Liver (tissue), 3 donors: ENCODE measurements at regions not wholly inside any gene's neighbourhood (a gene's known extent, or its start where the extent isn't known, plus 50 kb on each side); places are given as distances from the start of the nearest gene placed in this dataset.

Experiments
- JUND ChIP-seq, 2 donors: IDR thresholded peaks; 2 replicates each; pipeline ENCODE4 v1.6.1; 2016; ENCODE audit warnings: antibody characterized with exemption in 2 of 2
- SP1 ChIP-seq: IDR thresholded peaks from 2 replicates; pipeline ENCODE4 v1.6.1; 2018; ENCODE audit warnings: antibody characterized with exemption, mild to moderate bottlenecking
- TF ChIP-seq, protein P1 (sequence below): IDR thresholded peaks from 2 replicates; pipeline ENCODE4 v1.6.1; 2016; ENCODE audit warnings: antibody characterized with exemption, mild to moderate bottlenecking
- TF ChIP-seq, protein P2 (sequence below): fragments of 150-350 bp; IDR thresholded peaks from 2 replicates; pipeline ENCODE4 v1.5.1; 2017; ENCODE audit warnings: improper control_type of control experiment, low read depth, low read length; ENCODE audit not compliant: missing input control
- donor health status: healthy.
- donor health status: healthy.

DNA sequence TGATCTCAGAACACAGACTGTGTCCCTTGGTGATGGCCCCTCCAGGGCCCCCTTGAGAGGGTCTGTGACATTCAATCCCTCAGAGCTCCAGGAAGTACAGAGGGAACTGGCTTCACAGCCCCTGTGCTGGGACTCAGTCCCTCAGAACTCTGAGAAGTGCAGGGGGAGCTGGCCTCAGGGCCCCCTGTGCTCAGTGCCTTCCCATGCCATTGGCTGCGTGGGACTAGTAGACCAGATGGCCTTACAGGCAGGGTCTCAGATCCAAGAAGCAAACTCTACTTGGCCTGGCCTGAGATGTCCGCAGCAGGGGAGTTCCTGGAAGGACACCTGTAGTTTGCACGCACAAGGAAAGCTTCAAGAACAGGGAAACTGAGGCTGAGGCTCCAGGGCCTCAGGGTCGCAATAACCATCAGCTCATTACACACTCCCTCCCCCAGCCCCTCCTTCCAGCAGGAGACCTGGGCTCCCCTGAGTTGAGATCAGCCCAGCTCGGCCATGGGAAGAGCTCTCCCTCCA is 138.4 kb downstream of the BRD1 start:
- TF ChIP-seq, protein P1, sequence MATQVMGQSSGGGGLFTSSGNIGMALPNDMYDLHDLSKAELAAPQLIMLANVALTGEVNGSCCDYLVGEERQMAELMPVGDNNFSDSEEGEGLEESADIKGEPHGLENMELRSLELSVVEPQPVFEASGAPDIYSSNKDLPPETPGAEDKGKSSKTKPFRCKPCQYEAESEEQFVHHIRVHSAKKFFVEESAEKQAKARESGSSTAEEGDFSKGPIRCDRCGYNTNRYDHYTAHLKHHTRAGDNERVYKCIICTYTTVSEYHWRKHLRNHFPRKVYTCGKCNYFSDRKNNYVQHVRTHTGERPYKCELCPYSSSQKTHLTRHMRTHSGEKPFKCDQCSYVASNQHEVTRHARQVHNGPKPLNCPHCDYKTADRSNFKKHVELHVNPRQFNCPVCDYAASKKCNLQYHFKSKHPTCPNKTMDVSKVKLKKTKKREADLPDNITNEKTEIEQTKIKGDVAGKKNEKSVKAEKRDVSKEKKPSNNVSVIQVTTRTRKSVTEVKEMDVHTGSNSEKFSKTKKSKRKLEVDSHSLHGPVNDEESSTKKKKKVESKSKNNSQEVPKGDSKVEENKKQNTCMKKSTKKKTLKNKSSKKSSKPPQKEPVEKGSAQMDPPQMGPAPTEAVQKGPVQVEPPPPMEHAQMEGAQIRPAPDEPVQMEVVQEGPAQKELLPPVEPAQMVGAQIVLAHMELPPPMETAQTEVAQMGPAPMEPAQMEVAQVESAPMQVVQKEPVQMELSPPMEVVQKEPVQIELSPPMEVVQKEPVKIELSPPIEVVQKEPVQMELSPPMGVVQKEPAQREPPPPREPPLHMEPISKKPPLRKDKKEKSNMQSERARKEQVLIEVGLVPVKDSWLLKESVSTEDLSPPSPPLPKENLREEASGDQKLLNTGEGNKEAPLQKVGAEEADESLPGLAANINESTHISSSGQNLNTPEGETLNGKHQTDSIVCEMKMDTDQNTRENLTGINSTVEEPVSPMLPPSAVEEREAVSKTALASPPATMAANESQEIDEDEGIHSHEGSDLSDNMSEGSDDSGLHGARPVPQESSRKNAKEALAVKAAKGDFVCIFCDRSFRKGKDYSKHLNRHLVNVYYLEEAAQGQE = no peak
- TF ChIP-seq, protein P2, sequence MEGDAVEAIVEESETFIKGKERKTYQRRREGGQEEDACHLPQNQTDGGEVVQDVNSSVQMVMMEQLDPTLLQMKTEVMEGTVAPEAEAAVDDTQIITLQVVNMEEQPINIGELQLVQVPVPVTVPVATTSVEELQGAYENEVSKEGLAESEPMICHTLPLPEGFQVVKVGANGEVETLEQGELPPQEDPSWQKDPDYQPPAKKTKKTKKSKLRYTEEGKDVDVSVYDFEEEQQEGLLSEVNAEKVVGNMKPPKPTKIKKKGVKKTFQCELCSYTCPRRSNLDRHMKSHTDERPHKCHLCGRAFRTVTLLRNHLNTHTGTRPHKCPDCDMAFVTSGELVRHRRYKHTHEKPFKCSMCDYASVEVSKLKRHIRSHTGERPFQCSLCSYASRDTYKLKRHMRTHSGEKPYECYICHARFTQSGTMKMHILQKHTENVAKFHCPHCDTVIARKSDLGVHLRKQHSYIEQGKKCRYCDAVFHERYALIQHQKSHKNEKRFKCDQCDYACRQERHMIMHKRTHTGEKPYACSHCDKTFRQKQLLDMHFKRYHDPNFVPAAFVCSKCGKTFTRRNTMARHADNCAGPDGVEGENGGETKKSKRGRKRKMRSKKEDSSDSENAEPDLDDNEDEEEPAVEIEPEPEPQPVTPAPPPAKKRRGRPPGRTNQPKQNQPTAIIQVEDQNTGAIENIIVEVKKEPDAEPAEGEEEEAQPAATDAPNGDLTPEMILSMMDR = no peak
- TF ChIP-seq SP1 = no peak
- TF ChIP-seq JUND (IDR thresholded peaks at IDR 0.05) = no peak
